Activated effector memory CD4-positive, alpha-beta T cell treated with Interleukin-2 at 50 U/mL for 16 hours (primary cell): ENCODE measurements at regions not wholly inside any gene's neighbourhood (a gene's known extent, or its start where the extent isn't known, plus 50 kb on each side); places are given as distances from the start of the nearest gene placed in this dataset.

Experiments used
- DNase-seq: peaks from one replicate; pipeline ENCODE4 v3.0.0-alpha.2; 2020

DNA sequence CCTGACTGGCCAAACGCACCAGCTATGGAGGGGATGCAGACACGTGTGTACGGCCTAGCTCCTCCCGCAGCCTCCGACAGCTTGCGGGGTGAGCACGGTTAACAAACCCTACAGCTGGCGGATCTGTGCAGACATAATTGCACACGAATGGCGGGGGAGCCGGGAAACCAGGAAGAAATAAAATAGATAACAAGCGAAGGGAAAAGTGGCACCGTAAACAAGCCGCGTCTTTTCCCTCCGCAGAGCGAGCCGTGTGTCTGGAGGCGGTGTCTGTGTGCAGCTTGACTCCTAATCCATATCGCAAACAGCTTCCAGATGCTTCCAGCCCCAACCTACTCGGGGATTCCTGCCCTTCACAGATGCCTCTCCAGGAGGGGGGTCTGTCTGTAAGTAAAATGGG is 853.1 kb upstream of the SALL3 start:
- no peak for DNase-seq

DNA sequence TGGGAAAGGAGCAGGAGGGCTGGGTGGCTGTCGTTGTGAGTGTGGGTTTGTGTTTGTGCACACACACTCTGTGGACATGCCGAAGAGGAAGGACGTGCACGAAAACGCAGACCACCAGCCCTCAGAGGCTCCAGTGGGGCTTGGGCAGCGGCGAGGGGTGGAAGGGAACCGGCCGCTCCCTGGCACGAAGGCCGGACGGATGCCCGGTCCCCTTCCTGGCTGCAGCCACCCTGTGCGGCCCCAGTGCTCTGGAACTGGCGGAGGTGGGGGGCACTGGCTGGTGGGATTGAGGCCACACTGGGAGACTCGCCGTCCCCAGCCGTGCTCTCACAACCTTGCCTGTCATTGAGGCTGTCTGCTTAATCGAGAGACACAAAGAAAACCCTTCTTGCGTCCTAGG is 852.6 kb upstream of the SALL3 start:
- DNase-seq, result no peak

DNA sequence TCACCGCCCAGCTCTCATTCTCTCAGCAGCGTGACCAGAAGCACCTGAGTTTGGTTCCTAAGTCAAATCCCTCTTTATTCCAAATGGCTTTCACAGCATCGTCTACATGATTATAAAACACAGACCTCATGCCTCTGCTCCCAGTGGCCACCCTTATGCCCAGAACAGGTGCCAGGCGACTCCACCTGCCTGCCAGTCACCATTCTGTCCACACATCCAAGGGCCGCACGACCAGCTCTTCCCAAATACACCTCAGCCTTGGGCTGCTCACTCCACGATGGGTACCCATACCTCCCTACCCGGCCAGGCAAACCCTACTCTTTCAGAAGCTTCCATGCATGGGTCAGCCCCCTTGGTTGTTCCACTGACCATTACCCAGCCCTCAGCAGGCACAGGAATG is 851.6 kb upstream of the SALL3 start:
- no peak for DNase-seq

DNA sequence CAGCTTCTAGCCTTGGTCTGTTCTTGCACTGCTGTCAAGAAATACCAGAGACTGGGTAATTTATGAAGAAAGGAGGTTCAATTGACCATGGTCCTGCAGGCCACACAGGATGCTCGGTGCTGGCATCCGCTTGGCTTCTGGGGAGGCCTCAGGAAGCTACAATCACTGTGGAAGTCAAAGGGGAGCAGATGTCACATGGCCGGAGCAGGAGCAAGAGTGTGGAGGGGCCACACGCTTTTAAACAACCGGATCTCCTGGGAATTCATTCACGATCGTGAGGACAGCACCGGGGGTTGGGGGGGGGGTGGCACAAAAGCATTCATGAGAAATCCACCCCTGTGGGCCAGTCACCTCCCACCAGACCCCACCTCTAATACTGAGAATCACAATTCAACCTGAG is 850.4 kb upstream of the SALL3 start:
- DNase-seq, result no peak

DNA sequence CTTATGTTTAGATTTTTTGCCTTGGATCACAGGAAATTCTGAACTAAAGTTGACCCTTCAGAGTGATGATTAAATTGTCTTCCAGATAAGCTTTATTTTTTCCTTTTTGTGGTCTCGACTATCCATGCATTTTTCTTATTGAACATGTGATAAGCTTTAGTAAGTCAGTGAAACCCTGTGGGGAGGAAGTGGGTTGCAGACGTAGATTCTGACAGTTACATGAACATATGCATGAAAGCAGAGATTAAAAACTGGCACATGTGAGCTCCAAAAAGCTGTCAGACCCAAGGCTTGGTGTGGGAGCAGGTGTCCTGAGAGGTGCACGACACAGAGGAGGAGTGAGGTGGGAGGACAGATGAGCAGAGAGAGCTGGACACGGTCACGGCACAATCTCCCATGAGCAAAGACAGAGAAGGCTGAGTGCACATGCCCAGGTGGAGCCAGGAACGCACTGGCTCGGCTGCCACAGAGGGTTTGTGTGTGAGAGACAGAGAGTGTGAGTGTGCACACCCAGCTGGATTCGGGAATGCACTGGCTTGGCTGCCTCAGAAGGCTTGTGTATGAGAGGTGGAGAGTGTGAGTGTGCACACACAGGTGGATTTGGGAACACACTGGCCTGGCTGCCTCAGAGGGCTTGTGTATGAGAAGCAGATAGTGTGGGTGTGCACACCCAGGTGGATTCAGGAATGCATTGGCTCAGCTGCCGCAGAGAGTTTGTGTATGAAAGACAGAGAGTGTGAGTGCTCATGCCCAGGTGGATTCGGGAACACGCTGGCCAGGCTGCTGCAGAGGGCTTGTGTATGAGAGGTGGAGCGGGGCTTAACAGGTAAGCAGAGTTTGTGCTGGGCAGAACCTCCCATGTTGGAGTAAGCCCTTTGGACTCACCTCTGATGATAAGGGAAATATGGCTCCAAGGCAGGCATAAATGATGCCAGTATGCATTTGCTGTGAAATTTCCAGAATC is 849.1 kb upstream of the SALL3 start:
- no peak for DNase-seq

DNA sequence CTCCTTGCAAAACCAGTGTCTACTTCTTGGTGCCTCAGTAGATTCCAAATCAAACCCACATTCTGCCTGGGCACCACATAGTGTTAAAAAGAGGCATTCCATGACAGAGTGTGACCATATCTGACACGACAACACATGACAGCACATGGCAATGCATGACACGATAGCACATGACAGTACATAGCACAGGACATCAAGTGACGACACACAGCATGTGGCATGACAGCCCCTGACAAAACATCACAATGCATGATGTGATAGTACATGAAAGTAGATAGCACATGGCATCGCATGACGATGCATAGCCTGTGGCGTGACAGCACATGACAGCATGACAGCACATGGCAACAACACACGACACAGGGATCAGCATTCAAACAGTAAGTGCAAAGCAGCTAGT is 845.9 kb upstream of the SALL3 start:
- no peak for DNase-seq

DNA sequence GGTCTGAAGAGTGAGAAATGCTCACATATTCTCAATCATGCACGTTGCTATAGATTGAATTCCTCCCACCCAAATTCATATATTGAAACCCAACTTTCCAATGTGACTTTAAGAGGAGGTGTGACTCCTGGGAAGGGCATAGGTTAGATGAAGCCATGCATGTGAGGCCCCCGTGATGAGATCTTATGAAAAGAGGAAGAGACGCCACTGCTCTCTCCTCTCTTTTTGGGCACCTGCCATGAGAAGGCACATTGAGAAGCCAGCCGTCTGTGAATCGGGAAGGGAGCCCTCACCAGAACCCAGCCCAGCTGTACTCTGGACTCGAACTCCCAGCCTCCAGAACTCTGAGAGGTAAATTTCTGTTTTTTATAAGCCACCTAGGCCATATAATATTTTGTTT is 842.6 kb upstream of the SALL3 start:
- DNase-seq, result no peak

DNA sequence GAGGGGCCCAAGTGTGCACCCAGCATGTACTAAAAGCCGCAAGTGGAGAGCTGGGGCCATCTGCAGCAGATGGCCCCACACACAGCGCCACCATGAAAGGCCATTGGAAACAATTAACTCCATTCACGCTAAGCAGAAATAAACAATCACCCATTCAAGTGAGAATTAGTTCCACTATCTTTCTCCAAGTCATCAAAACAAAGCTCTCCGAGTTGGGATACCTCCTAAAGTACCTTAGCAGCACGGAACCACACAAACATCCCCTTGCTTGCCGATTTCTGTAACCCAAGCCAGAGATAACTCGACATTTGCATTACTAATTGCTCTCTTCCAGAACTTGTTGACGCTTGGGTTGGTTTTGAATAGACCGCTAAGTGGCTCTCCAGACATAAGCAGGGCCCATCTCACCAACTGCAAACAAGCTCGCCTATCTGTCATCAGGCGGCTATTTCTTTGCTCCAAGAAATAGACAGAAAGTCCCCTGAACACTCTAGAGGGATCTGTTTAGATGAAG is 840.6 kb upstream of the SALL3 start:
- no peak for DNase-seq

DNA sequence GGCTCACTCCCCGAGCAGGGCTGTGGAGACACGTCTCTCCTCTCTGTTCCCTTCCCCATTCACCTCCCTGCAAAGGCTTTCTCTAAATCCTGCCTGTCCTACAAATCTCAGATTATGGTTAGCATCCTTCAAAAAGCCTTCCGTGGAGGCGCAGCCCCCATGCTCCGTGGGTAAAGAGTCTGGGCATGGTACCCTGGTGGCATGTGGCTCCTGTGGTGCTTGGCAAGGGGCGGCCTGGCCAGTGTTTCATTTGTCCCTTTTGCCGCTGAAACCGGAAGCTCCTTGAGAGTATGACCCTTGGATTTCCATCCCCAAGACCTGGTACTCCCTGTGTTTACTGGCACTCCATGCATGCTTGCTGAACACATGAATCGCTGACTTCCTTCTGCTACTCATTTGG is 839.3 kb upstream of the SALL3 start:
- no peak for DNase-seq

DNA sequence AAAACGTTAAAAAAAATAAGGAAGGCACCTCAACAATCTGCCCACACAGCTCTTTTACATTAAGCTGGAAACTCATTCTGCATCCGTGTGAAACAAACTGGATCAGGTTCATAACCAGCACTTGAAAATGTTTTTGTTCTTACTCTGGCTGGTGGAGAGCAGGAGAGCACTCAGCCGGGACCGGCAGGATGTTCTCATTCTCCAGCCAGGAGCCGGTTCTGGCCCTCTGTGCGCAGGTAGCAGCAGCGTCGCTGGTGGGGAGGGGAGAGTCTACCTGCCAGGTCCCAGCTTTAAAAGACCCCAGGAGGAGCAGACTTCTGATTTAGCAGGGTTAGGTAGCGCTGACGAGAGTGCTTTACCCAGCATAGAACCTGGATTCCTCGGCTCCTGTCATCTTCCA is 834.9 kb upstream of the SALL3 start:
- no peak for DNase-seq

DNA sequence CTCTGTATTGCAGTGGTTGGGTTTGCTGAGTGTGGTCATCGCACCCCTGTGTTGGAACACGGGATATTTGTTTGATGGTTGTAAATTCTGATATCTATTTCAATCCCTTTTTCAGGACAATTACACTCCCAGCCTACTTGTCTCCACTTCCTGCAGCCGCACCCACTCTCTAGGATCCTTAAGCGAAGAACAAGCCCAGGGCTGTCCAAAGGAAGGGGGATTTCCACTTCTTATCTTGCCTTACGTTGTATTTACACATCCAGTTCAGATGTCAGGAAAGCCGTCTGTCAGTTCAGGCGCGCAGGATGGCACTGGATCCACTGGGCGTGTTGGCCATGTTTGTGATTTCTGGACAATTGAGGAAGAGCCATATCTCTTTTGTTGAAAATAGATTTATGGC is 834.5 kb upstream of the SALL3 start:
- DNase-seq, result no peak

DNA sequence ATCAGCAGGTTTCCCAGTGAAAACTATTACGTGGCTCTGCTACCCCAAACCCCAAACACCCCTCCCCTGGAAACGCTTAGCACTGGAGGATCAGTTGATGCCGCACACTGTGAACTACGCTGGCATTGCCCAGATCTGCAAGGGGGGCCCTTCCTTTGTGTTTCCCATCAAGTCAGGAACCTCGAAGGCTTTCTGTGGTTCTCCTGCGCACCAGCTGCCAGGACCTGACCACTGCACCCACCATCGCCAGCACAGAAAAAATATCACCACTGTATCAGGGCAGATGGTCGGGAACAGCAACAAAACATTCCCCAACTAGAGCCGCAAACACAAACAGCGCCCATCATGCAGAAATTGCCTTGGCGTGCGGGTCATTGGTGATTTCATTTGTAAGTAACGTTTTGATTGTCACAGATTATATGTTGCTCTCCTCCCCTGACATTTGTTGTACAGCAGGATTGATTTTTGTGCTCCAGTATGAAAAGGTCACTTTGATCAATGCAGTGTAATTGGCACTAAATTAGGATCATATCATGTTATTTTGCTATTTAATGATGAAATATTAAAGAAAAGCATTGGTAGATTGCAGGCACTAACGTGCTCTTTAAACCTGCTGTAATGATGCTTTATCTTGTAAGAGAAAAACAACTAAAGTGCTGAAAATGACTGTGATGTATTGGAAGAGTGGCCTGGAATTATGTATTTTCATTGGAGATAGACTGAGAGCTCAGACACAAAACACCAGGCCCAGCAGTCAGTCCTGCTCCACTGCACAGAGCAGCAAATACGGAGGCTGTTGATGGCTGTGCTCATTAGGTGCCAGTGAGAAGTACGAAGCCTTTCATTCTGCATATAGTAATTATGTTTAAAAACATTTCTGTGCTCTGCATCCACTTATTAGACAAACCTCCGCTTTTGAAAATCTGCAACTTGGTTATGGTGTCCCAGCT is 833.2 kb upstream of the SALL3 start:
- DNase-seq, result no peak

DNA sequence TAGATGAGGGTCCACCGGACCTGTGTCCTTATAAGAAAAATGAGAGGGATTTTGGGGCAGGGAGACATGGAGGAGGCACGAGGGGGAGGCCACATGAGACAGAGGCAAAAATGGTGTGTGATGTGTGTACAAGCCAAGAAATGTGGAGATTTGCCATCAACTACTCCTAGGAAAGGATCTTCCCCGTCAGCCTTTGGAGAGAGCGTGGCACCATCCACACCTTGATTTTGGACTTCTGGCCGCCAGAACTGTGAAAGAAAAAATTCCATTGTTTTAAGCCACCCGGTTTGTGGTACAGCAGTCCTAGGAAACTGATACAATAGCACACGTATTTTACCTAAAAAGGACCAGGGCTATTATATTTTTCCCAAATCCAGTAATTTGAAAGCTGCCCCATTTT is 829.0 kb upstream of the SALL3 start:
- no peak for DNase-seq

DNA sequence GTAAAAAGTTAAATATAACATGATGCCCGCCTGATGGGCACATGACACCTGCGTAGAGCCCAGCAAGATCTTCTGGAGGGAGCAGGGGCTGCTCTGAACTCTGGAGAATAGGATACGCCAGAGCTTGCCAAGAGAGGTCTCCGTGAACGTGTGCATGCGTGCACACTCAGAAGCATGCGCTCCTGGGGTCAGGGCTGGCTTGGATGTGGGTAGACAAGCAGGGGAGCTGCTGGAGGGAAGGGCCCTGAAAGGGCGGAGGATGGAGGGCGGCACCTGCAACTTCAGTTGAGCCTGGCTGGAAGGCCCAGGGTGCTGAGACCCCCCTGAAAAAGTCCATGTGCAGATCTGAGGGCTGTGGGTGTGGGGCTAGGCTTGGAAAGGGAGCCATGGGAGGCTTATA is 828.4 kb upstream of the SALL3 start:
- DNase-seq, result no peak

DNA sequence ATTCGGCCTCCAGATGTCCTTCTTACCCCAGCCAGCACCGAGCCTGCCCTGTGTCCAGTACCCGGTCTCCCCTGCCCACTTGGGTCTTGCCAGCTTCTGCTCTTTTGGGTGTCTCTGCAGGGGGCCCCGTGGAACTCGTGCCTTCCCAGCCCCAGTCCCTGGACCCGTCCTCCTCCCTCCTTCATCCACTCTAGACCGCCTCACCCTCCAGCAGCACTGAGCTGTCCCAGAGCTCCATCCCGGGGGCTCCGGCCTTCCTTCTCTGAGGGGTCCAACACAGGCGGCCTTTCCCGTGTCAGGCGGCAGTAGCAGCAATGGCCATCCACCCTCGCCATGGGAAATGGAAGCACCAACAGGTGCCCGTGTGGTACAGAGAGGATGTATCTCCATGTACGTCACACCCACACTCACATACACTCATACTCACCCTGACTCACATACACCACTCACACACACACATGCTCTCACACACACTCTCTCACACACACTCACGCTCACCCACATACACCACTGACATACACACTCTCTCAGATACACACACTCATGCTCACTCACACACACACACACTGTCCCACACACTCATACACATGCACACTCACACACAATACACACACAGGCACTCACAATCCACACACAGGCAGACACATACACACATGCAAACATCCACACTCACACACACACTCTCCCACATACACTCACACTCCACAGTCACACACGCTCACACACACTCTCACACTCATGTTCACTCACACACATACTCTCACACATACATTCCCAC is 827.5 kb upstream of the SALL3 start:
- DNase-seq, result no peak

DNA sequence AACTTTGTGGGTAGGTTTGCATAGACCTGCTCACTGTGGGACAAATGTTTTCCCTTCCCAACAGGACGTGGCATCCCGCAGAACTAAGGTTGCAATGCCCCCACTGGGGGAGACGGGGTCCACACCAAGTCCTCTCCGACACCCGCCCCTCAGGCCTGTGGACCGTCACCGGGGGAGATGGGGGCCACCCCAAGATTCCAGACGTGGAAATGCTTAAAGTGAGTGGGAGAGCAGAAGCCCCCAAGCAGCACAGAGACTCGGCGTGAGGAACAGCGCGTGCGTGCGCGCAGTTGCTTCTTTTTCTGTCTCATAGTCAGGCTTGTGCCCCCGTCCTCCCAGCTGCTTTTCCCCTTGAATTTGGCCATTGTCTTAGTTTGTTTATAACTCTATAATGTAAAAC is 826.3 kb upstream of the SALL3 start:
- DNase-seq, result no peak

DNA sequence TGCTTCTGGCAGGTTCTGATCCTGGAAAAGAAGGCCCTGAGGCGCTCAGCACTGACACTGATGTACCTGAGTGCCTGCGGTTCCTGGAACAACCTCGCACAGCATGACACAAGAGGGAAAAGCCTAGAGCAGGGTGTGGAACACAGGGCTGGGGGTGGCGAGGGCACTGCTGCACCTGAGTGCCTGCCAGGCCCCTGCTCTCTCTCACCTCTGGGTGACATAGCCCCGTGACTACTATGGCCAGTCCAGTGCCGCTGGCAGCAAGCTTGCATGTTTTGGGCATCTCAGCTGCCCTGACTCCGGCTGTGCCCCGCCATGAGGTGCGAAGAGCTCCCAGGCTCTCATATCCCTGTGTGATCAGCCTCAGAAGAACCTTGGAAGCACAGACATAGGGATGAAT is 825.2 kb upstream of the SALL3 start:
- DNase-seq, result no peak

DNA sequence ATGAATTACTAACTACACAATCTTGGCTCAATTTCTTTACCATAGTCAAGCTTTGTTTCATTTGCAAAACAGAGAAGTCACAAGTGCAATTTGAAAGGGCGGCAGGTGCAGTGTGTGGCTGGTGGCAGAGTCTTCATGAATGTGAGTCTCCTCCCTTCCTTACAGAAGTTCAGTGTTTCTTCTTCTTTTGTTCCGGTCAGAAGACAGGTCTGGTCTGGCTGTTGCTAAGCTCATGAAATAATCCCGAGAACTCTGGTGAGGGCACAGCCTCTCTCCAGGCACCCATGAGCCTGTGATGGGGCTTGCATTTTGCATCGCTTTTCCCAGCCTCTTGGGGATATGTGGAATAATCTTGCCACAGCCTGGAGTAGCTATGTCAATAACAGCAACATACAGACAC is 824.8 kb upstream of the SALL3 start:
- no peak for DNase-seq

DNA sequence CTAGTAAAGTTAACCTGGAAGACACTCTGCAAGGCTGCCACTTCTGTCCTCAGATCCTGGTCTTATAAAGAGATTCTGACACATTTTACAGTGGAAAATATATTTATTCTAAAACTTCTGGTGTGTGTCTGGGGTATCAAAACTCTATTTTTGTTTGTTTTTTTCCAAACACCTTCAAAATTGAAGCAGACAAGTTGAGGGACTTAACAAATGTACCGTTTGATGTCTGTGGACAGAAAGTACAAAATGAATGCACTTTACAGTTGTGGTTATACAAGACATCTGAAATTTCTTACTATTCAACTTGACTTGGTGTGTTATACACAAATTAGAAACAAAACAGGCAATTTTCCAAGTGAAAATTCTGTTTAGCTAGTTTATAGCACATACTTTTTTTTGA is 823.2 kb upstream of the SALL3 start:
- no peak for DNase-seq

DNA sequence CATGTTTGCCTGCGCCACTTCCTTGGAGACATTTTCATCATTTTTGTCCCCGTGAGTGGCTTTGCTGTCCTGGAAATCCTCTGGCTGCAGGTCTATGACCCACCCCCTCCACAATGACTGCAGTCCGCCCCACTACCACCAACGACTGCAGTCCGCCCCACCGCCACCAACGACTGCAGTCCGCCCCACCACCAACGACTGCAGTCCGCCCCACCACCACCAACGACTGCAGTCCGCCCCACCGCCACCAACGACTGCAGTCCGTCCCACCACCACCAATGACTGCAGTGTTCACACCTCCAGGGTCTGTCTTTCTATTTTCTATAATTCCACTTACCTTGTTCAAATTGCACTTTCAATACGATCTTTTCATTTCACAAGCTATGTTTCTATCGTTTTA is 820.7 kb upstream of the SALL3 start:
- no peak for DNase-seq

DNA sequence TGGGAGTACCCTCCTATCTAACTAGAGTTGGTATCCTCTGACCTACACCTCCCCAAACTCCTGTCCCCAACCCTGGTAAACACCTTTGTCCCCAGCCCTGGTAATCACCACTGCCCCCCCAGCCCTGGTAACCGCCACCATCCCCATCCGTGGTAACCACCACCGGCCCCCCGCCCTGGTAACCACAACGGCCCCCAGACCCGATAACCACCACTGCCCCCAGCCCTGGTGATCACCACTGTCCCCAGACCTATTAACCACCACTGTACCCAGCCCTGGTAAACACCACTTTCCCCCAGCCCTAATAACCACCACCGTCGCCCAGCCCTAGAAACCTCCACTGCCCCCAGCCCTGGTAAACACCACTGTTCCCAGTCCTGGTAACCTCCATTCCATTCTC is 820.2 kb upstream of the SALL3 start:
- no peak for DNase-seq

DNA sequence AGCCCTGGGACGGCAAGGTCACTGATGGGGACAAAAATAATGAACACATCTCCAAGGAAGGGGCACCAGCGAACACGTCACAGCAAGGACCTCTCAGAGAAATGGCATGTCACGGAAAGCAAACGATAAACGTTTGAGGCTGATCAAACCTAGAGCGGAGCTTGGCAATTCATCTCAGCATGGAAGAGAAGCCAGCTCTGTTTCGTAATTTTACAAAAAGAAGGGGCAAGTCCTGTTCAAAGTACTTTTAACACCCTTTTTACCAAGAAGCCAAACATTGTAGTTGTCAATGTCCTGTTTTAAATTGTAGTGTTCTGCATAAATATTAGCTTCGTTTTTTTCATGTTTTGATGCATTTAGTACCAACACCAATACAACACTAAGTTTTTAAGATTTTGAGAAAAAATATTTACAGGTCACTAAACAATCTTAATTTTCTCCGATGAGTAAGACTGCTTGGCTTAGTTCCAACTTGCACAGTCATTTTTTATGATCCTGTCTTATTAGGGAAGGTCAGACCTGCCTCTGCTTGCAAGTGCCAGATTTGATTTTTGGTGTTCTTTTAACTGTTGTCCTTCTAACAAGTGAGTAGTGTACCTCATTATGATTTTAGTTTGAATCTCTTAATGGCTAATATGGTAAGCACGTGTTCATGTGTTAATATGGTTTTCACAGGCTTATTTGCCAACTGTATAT is 818.5 kb upstream of the SALL3 start:
- no peak for DNase-seq
